Left lobe of liver (tissue), 2 donors: ENCODE measurements at regions not wholly inside any gene's neighbourhood (a gene's known extent, or its start where the extent isn't known, plus 50 kb on each side); places are given as distances from the start of the nearest gene placed in this dataset.

Experiments used
- ATAC-seq: fragments of 200-7000 bp; cut with Tn5 transposase; one replicate; pipeline ENCODE4 v1.9.1; 2020; ENCODE audit warnings: mild to moderate bottlenecking, moderate library complexity
- DNase-seq: peaks from one replicate; pipeline ENCODE4 v3.0.0-alpha.2; 2020; ENCODE audit warnings: low spot score
- donor health status: DM: no; HTN: no; CAD: no; lungs with moderate emphysema.
- donor health status: DM: no; HTN: yes; CAD: no.

DNA sequence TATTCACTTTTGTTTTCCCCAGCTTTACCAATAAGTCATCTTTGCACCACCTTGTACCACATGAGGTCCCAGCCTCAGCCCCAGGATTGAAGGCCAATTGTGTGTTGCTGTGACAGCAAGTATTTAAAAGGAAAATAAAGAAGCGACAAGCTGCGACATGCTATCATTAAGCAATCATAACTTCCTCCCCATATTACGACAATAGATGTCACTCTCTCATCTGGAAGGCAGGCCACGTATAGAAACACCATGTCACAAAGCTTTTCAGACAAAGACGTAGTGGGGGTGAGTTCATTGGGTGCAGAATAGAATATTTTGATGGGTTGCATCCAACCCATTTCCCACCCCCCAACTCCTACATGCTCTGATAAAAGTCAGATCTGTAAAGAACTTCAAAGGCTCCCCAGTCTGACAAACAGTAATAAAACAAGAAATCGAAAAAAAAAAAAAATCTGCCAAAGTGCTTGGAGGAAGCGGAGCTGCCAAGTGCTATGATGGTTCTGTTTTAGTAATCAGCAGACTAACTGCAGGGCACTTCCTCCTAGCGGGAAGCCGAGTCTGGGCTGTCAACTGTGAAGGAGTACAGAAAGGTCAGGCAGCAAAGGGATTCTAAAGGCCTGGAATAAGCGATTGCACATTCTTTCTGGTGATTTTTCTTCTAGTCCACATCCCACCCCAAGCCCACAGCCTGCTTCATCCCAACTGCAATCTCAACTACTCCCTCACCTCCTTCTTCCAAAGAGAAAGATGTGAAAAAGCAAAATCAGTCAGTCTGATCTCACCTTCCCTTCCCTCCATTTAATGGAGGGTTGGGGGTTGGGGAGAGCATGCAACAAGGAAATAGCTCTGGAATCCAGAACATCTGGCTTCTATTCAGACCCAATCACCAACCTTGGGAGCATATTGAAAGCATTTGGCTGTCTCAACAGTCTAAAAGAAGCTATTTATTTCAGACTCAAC is 131.4 kb upstream of the UBASH3B start:
- peak; percentile 25 for ATAC-seq
- no peak for DNase-seq

DNA sequence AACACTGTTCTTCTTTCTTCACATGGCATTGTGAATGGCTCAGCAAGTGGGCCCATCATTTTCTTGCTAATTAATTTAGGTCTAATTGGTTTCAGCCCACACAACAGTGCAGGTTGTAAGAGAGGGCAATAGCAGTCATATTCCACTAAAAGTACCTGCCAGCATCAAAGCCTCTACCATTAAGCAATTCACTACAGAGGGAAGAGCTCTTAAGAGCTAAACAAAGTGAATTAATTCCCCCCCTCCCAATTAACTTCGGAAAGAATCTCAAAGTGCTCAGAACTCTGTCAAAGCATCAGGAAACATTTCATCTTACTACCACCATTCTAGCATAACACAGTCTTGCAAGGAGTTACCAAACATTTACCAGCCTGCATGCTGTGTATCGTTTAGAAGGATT is 133.9 kb upstream of the UBASH3B start:
- DNase-seq (no peak), ATAC-seq (no peak)

GRCh38 chr11:122517403-122518379 is 137.8 kb upstream of the UBASH3B start:
- ATAC-seq = no peak
- no peak for DNase-seq

DNA sequence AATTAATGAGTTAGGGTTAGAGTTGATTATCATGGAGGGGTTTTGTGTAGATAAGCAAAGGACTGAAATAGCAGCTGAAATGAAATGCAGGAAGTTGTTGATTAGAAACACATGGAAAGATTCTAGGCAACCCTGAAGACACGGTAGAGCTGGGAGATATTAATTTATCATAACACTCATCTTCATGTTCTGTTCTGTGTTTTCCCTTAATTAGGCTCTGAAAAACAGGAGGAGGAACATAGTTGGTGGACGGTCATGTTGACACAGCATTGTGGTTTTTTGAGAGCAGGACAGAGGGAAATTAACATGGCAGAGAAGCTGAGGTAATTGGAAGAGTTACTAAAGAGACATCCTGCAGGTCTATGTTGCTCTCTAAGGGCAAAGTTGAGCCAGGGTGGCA is 138.8 kb upstream of the UBASH3B start:
- no peak for ATAC-seq
- DNase-seq = no peak

- ATAC-seq (no peak), DNase-seq (no peak)
These were observed 141.5 kb upstream of the UBASH3B start for GRCh38 chr11:122513997-122514396.

GRCh38 chr11:122513328-122513727 is 142.2 kb upstream of the UBASH3B start:
- no peak for DNase-seq
- ATAC-seq = no peak

- no peak for DNase-seq
- no peak for ATAC-seq
These were observed 142.8 kb upstream of the UBASH3B start for GRCh38 chr11:122512688-122513087.

- DNase-seq = no peak
- no peak for ATAC-seq
These were observed 145.6 kb upstream of the UBASH3B start for GRCh38 chr11:122509899-122510298.

DNA sequence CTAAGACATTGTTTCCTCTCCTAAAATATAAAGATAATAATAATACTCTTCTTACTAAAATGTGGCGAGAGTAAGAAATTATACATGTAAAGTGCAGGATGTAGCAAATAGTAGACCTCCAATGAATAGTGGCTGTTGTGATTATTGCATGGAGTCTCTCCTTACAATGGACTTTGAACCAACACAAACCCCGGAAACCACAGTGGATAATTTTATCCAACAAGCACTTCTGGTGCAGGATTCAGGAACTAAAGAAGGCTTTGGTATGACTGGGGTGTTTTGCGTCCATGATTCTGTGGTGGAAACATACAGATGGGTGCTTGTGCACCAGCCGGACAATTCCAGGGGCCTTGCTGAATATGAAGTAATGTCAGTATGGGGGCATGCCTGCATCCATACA is 146.4 kb upstream of the UBASH3B start:
- ATAC-seq = no peak
- DNase-seq = no peak

GRCh38 chr11:122505304-122506006 is 150.1 kb upstream of the UBASH3B start:
- DNase-seq (peak; percentile 80), ATAC-seq (peak; percentile 100)

DNA sequence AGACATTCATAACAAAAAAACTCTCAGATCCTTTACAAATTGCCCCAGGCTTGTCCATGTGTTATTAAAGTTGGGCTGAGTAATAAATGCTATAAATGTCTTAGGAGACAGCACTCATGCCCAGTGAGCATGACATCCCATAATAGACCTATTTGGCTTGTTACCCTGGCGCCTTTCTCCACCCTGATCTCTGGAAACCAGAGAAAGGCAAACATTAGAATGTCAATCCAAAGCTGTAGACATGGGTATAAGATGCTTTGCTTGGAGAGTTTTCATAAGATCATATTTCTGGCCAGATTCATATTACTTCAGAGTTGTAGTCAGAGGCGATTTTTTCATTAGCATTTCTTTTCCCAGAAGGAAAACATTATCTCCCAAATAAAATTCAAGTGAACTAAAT is 161.3 kb upstream of the UBASH3B start:
- ATAC-seq (no peak), DNase-seq (no peak)

- no peak for DNase-seq
- no peak for ATAC-seq
These were observed 164.0 kb upstream of the UBASH3B start for GRCh38 chr11:122491509-122491908.

GRCh38 chr11:122488892-122489706 is 166.4 kb upstream of the UBASH3B start:
- ATAC-seq (no peak), DNase-seq (no peak)

DNA sequence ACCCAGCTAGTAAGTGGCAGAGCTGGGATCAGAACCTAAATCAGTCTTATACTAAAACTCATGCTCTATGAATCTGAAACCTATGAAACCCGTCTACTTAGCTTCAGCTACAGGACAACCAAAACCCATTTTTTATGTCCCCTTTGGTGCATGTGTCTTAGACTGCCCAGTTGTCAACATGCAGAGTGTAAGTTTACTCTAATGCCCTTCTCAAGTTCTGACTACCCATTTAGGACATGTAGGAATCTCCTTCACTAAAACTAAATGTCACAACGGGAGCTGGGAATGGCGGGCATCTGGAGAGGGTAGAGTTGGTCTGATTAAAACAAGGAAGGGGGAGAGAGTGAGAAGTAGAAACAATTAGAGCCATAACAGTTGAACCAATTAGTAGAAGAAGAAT is 167.9 kb upstream of the UBASH3B start:
- no peak for ATAC-seq

DNA sequence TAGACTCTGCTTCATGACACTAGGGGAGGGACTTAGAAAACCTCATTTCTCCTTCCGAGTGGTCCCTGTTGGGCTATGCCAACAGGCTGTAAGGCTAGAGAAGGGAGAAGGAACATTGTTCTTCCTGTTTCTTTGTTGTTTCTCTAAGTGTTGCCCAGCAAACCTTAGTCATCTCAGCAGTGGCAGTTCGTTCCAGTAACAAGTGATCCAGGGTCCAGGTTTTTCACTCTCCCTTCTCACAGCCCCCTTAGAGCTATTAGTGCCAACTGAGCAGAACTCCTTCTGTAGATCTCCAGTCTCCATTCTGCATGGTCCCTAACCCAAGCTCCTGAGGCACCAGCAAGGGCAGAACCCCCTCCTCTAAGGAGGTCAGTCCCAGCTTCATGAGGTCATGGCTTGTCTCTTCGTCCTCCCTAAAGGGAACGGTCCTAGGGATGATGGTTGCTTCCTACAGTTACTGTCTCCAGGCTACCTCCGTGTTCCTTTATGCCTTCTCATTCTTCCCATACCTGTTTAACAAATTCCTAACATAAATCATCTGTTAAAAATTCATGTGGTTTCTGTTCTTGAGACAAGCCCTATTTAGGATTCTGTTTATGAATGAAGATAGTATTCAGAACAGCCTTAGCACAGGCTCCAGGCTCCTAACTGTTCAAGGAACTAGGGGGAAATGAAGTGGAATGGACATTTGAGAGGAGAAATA is 168.6 kb upstream of the UBASH3B start:
- no peak for DNase-seq

More for the DNA sequence above, 167.9 kb upstream of the UBASH3B start:
- no peak for DNase-seq

DNA sequence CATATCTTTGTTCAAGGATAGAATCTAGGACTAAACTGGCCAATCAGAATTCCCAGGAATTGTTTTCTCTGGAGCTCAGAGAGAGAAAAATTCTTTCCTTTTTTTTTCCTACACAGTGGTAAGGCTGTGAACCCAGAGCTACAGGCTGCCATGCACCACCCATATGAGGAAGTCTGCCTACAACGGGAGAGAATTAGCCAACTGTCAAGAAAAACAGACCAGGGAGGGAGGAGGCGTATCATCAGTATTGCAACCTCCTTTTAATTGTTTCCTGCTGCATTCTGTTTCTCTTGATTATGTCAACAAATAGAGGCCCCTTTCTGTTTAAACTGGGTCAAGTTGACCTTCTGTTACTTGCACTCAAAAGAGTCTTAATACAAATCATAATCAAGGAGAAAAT is 176.5 kb upstream of the UBASH3B start:
- ATAC-seq (no peak), DNase-seq (no peak)

More for the DNA sequence above, 168.6 kb upstream of the UBASH3B start:
- ATAC-seq = no peak

GRCh38 chr11:122468965-122469364 is 186.6 kb upstream of the UBASH3B start:
- ATAC-seq (no peak), DNase-seq (no peak)

DNA sequence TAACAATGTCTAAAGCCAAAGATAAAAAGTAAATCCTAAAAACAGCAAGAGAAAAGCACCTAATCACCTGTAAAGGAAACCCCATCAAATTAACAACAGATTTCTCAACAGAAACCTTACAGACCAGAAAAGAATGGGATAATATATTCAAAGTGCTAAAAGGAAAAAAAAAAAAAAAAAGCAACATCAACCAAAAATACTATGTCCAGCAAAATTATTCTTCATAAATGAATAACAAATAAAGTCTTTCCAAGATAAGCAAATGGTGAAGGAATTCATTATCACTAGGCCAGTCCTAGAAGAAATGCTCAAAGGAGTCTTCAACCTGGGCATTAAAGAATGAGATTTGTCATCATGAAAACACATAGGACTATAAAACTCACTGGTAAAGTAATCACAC is 192.0 kb upstream of the UBASH3B start:
- DNase-seq (no peak), ATAC-seq (no peak)

GRCh38 chr11:122459064-122459463 is 196.5 kb upstream of the UBASH3B start:
- DNase-seq (no peak), ATAC-seq (no peak)
